Breast epithelium (tissue), 4 donors: ENCODE measurements at regions not wholly inside any gene's neighbourhood (a gene's known extent, or its start where the extent isn't known, plus 50 kb on each side); places are given as distances from the start of the nearest gene placed in this dataset.

Experiments
- DNase-seq, 2 donors: peaks; one replicate each; pipeline ENCODE4 v3.0.0-alpha.2; 2019; ENCODE audit warnings: low spot score in 2 of 2
- H3K27ac ChIP-seq, 2 donors: fragments of 200-600 bp; sonication (generic) in 1 of 2; one replicate each; pipeline ENCODE4 v1.5.1; 2016 to 2019; ENCODE audit warnings: mild to moderate bottlenecking in 1 of 2
- H3K27me3 ChIP-seq, 2 donors: fragments of 200-600 bp; sonication (generic) in 1 of 2; one replicate each; pipeline versions ENCODE4 v1.5.1 to v1.6.0; 2017 to 2019; ENCODE audit warnings: control low read depth in 1 of 2, mild to moderate bottlenecking in 1 of 2
- H3K36me3 ChIP-seq: fragments of 200-600 bp; one replicate; pipeline ENCODE4 v1.5.1; 2019
- H3K4me1 ChIP-seq, 2 donors: fragments of 200-600 bp; sonication (generic); one replicate each; pipeline ENCODE4 v1.5.1; 2016 to 2019; ENCODE audit warnings: control low read depth in 1 of 2
- H3K4me3 ChIP-seq, 3 donors: fragments of 200-600 bp; sonication (generic); 1 replicate in 2 of 3; 2 replicates in 1 of 3; pipeline ENCODE4 v1.5.1; 2016 to 2019; ENCODE audit warnings: mild to moderate bottlenecking in 3 of 3, moderate library complexity in 2 of 3
- H3K9me3 ChIP-seq, 2 donors: fragments of 200-600 bp; sonication (generic) in 1 of 2; one replicate each; pipeline ENCODE4 v1.5.1; 2016 to 2019; ENCODE audit warnings: control low read depth in 1 of 2
- POLR2A ChIP-seq: fragments of 450-650 bp; IDR thresholded peaks from one replicate; pipeline ENCODE4 v1.6.1; 2016; ENCODE audit warnings: antibody characterized with exemption, mild to moderate bottlenecking, moderate library complexity
- POLR2AphosphoS5 ChIP-seq, 3 donors: sonication (generic); formaldehyde crosslinking; IDR thresholded peaks; one replicate each; pipeline ENCODE4 v1.6.1; 2017; ENCODE audit warnings: antibody characterized with exemption in 3 of 3
- intact Hi-C: fragments of 100-400 bp; cut with DNase I; formaldehyde crosslinking; loops from one replicate; pipeline ENCODE4 v1.15.1; 2023; ENCODE audit warnings: low total_unique reads
- TF ChIP-seq, protein P1 (sequence below), 3 donors: fragments of 450-650 bp; IDR thresholded peaks; one replicate each; pipeline ENCODE4 v1.5.1; 2016 to 2017; ENCODE audit warnings: antibody characterized with exemption in 3 of 3, mild to moderate bottlenecking in 3 of 3, moderate library complexity in 3 of 3

DNA sequence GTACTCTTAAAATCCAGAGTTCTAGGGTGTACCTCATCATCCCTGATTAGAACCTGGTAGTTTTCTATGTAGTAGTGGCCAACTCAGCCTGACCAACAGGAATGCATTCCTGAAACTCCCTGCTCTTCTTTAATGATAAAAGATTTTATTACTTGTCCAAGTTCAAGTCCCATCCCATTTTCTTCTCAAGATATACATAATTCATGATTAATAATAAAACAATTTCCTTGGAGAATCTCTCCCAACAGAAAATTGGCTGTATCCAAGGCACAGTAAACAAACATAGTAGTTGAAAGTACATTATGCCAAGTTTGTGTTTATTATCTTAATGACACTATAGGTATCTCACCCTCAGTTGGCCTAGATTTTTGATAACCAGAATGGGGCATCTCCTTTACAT lies 714.1 kb upstream of the ADAMTS5 start:
- no peaks in the 10 kb centered on the region for H3K4me1 ChIP-seq
- no peak overlapping the region for H3K4me3 ChIP-seq
- H3K36me3 ChIP-seq: no peaks in the 10 kb centered on the region
- H3K9me3 ChIP-seq: no peaks in the 10 kb centered on the region
- H3K27ac ChIP-seq: no peak overlapping the region
- TF ChIP-seq, protein P1, sequence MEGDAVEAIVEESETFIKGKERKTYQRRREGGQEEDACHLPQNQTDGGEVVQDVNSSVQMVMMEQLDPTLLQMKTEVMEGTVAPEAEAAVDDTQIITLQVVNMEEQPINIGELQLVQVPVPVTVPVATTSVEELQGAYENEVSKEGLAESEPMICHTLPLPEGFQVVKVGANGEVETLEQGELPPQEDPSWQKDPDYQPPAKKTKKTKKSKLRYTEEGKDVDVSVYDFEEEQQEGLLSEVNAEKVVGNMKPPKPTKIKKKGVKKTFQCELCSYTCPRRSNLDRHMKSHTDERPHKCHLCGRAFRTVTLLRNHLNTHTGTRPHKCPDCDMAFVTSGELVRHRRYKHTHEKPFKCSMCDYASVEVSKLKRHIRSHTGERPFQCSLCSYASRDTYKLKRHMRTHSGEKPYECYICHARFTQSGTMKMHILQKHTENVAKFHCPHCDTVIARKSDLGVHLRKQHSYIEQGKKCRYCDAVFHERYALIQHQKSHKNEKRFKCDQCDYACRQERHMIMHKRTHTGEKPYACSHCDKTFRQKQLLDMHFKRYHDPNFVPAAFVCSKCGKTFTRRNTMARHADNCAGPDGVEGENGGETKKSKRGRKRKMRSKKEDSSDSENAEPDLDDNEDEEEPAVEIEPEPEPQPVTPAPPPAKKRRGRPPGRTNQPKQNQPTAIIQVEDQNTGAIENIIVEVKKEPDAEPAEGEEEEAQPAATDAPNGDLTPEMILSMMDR (IDR thresholded peaks at IDR 0.05): no peak
- TF ChIP-seq POLR2A (no peak), POLR2AphosphoS5 (IDR thresholded peaks at IDR 0.05) (no peak)
- no peak for DNase-seq
- no peaks in the 10 kb centered on the region for H3K27me3 ChIP-seq
- intact Hi-C loops: no loop called here

DNA sequence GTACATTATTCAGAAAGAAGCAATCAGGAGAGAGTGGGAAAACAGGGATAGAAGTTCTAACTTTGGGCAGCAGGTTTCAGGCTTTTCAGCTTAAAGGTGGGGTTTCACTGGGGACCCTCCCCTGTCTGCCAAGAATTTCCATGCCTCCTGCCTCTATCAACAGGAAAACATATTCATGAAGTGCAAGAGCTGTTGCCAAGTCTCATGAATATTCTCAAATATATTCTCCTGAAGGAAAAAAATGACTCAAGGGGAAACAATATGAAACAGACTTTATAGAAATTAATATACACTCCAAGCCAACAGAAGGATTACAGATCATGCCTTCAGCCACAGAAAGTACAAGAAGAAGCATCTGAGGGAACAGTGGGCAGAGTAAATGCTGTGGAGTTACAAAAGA lies 713.3 kb upstream of the ADAMTS5 start:
- H3K27me3 ChIP-seq: no peaks in the 10 kb centered on the region
- TF ChIP-seq POLR2A: no peak
- TF ChIP-seq, protein P1 (IDR thresholded peaks at IDR 0.05): no peak
- TF ChIP-seq POLR2AphosphoS5 (IDR thresholded peaks at IDR 0.05): no peak
- no peaks in the 10 kb centered on the region for H3K9me3 ChIP-seq
- H3K4me3 ChIP-seq: no peak overlapping the region
- no peaks in the 10 kb centered on the region for H3K4me1 ChIP-seq
- H3K36me3 ChIP-seq: no peaks in the 10 kb centered on the region
- no peak overlapping the region for H3K27ac ChIP-seq
- no peak for DNase-seq
- intact Hi-C loops: no loop called here

DNA sequence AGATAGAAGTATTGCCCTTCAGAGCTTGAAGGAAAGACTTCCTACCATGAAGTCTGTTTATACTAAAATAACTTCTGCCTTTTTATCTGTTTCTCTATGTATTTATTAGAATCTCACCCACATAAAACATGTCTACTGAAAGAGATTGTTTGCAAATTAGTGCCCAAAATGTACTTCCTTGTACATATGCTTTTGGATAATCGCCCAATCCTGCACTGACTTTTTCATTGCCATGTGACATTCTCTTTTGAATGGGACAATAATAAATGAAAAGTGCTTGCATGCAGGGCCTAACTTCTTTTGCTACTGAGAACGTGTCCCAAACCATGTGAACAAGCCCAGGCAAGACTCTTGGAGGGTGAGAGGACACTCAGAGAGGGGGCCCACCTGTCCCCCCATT lies 711.6 kb upstream of the ADAMTS5 start:
- intact Hi-C loops: no loop called here
- no peaks in the 10 kb centered on the region for H3K4me1 ChIP-seq
- no peaks in the 10 kb centered on the region for H3K36me3 ChIP-seq
- no peaks in the 10 kb centered on the region for H3K27me3 ChIP-seq
- no peak overlapping the region for H3K4me3 ChIP-seq
- no peak for DNase-seq
- no peaks in the 10 kb centered on the region for H3K9me3 ChIP-seq
- TF ChIP-seq POLR2A: no peak
- TF ChIP-seq, protein P1 (IDR thresholded peaks at IDR 0.05): no peak
- H3K27ac ChIP-seq: no peak overlapping the region

DNA sequence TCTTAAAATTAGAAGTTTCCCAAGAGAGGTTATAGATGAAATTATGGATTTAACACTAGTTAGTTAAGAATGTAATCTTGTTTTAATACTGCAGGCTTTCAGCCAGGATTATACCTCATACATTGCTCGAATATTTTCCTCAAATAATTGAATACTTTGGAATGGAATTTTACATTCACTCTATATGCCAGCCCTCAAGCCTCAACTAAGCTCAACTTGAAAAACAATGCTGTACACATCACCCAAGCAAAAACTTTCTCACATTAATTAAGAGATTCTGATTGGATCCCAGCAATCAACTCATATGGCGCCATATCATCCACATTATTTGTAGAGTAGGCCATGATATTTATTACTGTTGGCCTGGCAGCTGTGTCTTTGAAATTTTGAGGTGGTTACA lies 710.7 kb upstream of the ADAMTS5 start:
- intact Hi-C loops: no loop called here
- no peaks in the 10 kb centered on the region for H3K4me1 ChIP-seq
- no peaks in the 10 kb centered on the region for H3K9me3 ChIP-seq
- H3K27ac ChIP-seq: no peak overlapping the region
- H3K4me3 ChIP-seq: no peak overlapping the region
- no peak for TF ChIP-seq POLR2A
- TF ChIP-seq POLR2AphosphoS5 (IDR thresholded peaks at IDR 0.05): no peak
- TF ChIP-seq, protein P1 (IDR thresholded peaks at IDR 0.05): no peak
- no peaks in the 10 kb centered on the region for H3K27me3 ChIP-seq
- no peaks in the 10 kb centered on the region for H3K36me3 ChIP-seq
- DNase-seq: no peak

DNA sequence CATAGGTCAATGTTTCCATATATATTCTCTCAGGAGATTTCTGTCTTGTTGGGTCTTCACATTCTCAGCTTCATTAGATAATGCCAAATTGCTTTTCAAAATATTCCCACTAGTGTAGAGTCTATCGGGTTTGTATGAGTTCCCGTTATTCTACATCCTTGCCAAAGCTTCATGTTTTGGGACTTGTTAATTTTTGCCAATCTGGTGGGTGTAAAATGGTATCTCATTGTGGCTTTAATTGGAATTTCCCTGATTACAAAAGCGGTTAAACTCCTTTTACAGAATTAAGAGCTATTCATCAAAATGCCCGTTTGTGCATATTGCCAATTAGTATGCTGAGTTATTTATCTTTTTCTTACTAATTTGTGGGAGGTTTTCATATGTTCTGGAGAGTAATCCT lies 708.4 kb upstream of the ADAMTS5 start:
- no peaks in the 10 kb centered on the region for H3K27me3 ChIP-seq
- no peaks in the 10 kb centered on the region for H3K36me3 ChIP-seq
- no peaks in the 10 kb centered on the region for H3K4me1 ChIP-seq
- no peak overlapping the region for H3K27ac ChIP-seq
- no peak for DNase-seq
- no peak for TF ChIP-seq POLR2AphosphoS5 (IDR thresholded peaks at IDR 0.05)
- H3K4me3 ChIP-seq: no peak overlapping the region
- intact Hi-C loops: no loop called here
- H3K9me3 ChIP-seq: no peaks in the 10 kb centered on the region

DNA sequence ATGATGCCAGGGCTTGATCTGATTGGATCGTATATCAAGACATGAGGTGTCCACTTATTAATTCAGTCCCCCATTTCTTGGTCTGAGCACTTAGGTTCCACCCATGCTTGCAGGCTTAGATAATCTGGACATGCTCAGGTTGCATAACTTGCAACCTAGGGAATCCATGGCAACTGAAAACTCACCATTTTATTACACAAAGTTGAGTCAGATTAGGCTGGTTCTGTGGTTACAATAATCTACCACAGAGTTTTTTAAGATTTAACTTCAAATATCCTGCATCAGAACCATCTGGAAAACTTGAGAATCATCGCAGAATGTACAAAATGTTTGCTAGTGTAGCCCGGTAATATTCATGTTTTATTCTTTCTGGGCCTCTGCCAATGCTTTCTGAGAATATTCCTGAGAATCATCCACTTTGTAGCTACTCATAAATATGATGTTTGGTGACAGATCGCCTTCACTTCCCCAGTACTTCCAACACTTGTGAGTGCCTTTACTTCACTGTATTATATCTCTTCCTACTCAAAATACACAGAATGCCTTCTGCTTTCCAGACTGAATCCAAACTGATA lies 707.2 kb upstream of the ADAMTS5 start:
- TF ChIP-seq POLR2A (no peak), POLR2AphosphoS5 (IDR thresholded peaks at IDR 0.05) (no peak)
- TF ChIP-seq, protein P1 (IDR thresholded peaks at IDR 0.05): no peak
- Histone ChIP-seq H3K36me3 (no peaks in the 10 kb centered on the region), H3K9me3 (no peaks in the 10 kb centered on the region), H3K27ac (peak overlapping the region in 1 of 2 donors; percentile 38), H3K4me3 (no peak overlapping the region), H3K27me3 (no peaks in the 10 kb centered on the region), H3K4me1 (no peaks in the 10 kb centered on the region)
- no peak for DNase-seq
- intact Hi-C loops: no loop called here
